ENCODE measurements at regions not wholly inside any gene's neighbourhood (a gene's known extent, or its start where the extent isn't known, plus 50 kb on each side); places are given as distances from the start of the nearest gene placed in this dataset.

DNA sequence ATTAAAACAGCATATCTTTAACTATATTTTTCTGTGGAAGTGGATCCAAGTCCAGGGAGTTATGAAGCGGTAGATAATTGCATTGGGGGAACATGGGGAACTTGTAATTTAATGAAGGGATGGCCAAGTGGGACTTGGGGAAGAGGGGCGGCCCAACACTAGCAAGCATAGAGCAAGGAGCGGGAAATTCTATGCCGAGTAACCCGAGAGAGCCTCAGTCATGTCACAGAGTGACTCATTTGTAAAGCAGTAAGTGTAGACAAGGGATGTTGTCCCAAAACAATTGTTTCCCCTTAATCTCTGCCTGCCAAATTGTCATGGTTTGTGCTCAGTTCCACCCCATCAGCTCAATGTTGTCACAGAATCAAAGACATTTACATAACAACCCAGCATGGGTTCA lies 620.1 kb downstream of the AJAP1 start:
- TF ChIP-seq CTCF (IDR thresholded peaks at IDR 0.05) = no peak
- no peak for TF ChIP-seq POLR2AphosphoS5 (IDR thresholded peaks at IDR 0.05)
- TF ChIP-seq POLR2A (IDR thresholded peaks at IDR 0.05) = no peak
- TF ChIP-seq EP300 (IDR thresholded peaks at IDR 0.05; ENCODE audit: low read depth) = no peak
